ENCODE measurements at regions not wholly inside any gene's neighbourhood (a gene's known extent, or its start where the extent isn't known, plus 50 kb on each side); places are given as distances from the start of the nearest gene placed in this dataset.

DNA sequence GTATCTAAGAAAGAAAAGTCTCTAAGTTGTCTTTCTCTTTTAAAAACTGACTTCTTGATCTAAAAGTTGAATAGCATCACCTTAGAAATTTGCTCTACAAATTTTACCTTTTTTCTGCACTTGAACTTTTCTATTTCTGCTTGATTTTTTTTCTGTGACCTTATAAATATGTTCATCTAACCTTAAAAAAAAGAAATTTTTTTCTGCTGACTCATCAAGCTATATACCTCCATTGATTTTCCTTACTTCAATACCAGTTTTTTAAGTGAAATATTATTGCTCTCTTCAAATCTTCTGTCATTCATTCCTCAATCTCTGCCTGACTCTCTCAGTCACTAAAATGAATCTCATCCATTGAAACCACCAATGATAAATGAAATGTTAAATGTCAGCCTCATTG, 910.1 kb downstream of the GALC start:
- DNase-seq, result no peak

DNA sequence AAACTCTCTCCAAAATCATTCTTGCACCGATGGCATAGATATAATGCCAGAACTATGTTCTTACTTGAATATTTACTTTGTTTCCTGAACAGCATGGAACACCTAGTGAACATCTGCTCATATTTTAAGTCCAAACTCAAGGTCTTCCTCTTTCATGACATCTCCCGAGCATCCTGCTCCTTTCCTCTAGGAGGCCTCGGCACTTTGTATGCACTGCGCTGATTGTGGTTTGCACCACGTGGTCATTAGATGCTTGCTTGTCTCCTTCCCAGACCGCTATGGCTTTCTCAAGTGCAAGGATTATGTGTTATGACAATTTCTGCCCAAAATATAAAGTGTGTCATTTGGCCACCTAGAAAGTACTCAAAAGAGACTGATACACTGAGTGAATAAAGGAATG, 912.0 kb downstream of the GALC start:
- peak in 1 of 2 experiments; percentile 17 for DNase-seq

DNA sequence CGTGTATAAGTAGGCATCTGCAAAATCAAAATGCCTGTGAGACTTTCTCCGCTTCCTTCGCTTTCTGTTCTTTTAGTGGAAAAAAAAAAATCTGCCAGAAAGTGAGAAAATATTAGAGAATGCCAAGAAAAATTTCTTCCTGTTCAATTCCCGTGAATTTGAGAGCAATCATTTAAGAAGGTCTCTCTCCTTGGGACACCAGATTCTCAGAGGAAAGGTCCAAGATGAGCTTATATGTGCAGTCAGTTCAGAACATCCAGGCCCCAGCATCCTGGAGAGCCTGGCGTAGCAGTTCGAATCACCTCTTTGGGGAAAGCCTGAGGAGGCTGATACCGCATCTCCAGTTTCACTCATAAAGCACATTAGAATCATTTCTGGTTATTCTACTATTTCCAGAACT, 912.8 kb downstream of the GALC start:
- DNase-seq, result no peak

DNA sequence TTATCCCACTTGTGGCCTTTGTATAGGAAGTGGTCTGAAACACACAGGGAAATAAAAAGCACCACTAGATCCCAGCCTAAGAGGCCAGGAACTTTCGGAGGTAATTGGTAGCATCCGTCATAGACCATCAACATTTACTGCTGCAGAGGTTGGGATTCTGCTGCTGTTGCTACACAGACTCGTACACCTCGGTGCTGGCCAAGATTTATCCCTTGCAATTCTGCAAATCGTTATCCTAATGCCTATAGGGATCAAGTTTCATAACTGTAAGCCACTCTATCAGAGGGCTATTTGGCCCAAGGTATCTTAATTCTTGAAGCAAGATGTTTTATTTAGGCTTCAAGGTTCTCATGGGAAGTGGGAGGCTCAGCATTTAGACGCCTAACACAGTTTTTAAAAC, 913.6 kb downstream of the GALC start:
- peak; percentile 11 to 63 for DNase-seq

GRCh38 chr14:87076922-87077321, 916.1 kb downstream of the GALC start:
- no peak for DNase-seq

GRCh38 chr14:87076146-87076545, 916.8 kb downstream of the GALC start:
- no peak for DNase-seq

GRCh38 chr14:87073880-87074570, 919.0 kb downstream of the GALC start:
- DNase-seq, result no peak

DNA sequence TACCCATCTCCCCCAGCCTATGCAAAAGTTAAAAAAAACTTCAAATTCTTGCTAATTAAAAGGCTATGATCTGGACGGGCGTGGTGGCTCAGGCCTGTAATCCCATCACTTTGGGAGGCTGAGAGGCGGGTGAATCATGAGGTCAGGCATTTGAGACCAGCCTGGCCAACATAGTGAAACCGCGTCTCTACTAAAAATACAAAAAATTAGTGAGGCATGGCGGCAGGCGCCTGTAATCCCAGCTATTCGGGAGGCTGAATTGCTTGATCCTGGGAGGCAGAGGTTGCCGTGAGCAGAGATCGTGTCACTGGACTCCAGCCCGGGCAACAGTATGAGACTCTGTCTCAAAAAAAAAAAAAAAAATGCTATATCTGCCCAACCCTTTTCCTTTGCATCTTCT, 925.4 kb downstream of the GALC start:
- DNase-seq, result no peak

GRCh38 chr14:87067061-87067460, 925.9 kb downstream of the GALC start:
- no peak for DNase-seq

- no peak for DNase-seq
Observed at GRCh38 chr14:87066221-87066817, 926.7 kb downstream of the GALC start.

- DNase-seq, result no peak
Observed at GRCh38 chr14:87065366-87065765, 927.6 kb downstream of the GALC start.

- DNase-seq, result no peak
Observed at GRCh38 chr14:87063181-87063580, 929.8 kb downstream of the GALC start.

DNA sequence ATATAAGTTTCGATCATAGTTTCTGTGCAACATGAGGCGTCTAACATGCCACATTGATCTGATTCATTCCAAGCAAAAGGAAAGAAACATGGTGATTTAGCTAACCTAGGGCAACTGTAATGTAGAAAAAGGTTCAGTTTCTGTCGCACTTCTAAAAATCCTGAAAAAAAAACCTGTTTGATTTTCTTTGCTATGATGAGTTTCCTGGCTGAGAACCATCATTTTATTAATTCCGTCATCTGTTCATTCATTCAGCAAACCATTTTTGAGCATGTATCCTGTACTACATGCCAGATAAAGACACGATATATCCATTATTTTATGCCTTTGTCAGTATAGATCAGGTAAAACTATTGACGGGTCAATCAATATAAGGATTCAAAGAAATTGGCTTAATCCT, 932.6 kb downstream of the GALC start:
- no peak for DNase-seq

- DNase-seq, result no peak
Observed at GRCh38 chr14:87059060-87059839, 933.7 kb downstream of the GALC start.

- no peak for DNase-seq
Observed at GRCh38 chr14:87055007-87055406, 938.0 kb downstream of the GALC start.

- DNase-seq, result no peak
Observed at GRCh38 chr14:87052646-87053225, 940.2 kb downstream of the GALC start.

GRCh38 chr14:87050421-87050820, 942.6 kb downstream of the GALC start:
- no peak for DNase-seq

GRCh38 chr14:87049950-87050349, 943.0 kb downstream of the GALC start:
- peak; percentile 34 to 64 for DNase-seq

- no peak for DNase-seq
Observed at GRCh38 chr14:87046960-87047359, 946.0 kb downstream of the GALC start.

DNA sequence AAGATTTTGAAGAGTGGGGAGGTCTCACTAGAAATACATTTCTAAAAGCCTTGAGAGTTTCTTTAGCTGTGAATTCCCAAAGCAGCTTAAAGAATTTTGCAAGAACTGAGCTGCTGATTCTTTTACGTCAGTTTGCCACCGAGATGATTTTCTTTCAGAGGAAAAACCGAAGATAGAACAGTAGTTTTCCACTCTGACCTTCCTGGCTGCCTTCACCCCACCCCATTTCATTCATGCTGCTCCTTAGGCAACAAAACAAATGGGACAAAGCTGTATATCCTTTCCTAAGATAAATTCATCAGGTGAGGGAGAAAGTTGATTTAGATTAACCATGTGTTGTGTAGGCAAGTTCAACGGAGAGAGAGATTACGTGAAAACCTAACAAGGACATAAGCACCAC, 947.0 kb downstream of the GALC start:
- DNase-seq, result no peak

DNA sequence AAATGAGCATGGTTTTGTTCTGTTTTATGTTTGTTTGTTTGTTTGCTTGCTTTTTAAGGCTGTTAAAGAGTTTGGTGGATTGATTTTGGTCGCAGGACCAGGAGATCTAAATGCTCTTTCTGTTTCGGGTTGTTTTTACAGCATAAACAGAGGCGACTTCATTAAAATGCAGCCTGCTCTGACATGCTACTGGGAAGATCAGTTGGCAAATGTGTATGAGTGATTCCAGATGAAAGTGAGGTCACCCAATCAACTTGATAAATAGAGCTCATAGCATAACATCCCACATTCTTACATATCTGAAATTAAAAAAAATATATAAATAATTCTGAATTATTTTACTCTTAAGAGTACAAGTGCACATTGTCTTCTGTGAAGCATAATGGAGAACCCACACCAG, 947.7 kb downstream of the GALC start:
- no peak for DNase-seq

DNA sequence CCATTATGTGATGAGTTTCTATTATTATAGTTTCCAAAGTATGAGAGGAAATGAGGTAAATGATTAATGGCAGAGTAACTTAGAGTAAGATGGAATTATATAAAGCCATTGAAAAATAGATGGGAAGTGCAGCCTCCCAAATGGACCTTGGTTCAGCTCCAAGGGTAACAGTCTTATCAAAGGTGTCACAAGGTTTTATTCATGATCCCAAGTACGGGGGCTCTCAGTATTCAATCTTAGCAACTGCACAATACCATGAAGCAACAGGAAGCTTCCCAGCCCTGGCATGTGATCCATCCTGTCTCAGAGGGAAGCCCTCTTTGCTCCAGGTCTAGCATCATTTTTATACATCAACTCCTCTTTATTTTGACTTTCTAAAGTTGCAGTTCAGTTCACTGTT, 948.2 kb downstream of the GALC start:
- DNase-seq, result no peak

DNA sequence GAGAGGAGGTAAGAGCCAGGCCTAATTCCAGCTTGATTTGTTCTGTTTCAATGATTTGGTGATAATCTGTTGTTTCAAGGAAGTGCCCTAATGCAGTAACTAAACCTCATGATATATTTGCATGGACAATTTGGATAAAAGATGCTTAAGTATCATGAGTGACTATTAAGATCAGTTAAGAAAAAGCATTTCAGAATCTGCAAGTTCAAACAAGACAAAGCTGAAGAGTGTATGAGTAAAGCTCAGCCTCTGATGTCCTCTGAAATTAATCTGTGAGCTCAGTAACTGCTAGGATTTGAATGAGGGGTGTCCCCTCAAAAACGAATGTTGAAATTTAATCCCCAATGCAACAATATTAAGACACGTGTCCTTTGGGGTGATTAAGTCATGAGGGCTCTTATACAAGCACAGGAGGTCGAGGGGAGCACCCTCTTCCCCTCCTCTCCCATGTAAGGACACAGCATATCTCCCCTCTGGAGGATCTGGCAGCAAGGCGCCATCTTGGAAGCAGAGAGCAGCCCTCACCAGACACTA, 949.2 kb downstream of the GALC start:
- no peak for DNase-seq

DNA sequence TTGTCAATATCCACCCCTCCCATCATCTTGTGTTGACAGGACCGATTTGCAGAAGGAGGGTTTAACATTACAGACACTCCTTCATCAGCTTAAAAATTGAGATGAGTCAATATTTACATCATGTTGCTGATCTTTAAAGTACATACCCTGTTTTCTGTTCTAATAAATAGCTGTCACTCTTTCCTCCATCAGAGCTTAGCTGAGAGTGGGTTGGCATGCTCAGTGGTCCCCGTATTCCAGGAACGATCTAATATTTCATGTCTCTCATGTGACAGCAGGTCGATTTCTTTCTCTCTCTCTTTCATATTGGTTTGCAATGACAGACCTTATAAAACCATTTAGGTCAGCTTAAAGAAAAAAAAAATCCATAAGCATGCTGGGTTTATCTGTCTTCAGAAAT, 950.6 kb downstream of the GALC start:
- DNase-seq, result no peak

Data from NCI-H2081 (cell line).